GM19328 (cell line): ENCODE measurements at regions not wholly inside any gene's neighbourhood (a gene's known extent, or its start where the extent isn't known, plus 50 kb on each side); places are given as distances from the start of the nearest gene placed in this dataset.
"Not testable (repeated sequence)": the region's sequence is repeated elsewhere in the genome, so short reads cannot be mapped to it uniquely, and the experiment has no call there.

ENCODE experiments used
- ATAC-seq: cut with Tn5 transposase; IDR thresholded peaks from one replicate; pipeline ENCODE4 v1.9.1; 2021; ENCODE audit warnings: mild to moderate bottlenecking, moderate library complexity; ENCODE audit not compliant: unreplicated experiment

- ATAC-seq: peak; percentile 45
Measured at GRCh38 chr5:152527358-152528052, 122.4 kb upstream of the NMUR2 start.

- ATAC-seq: no peak
Measured at GRCh38 chr5:152529440-152529839, 124.4 kb upstream of the NMUR2 start.

- ATAC-seq: no peak
Measured at GRCh38 chr5:152532714-152533113, 127.6 kb upstream of the NMUR2 start.

- no peak for ATAC-seq
Measured at GRCh38 chr5:152534641-152535040, 129.6 kb upstream of the NMUR2 start.

- no peak for ATAC-seq
Measured at GRCh38 chr5:152542741-152543140, 137.7 kb upstream of the NMUR2 start.

- ATAC-seq: no peak
Measured at GRCh38 chr5:152546493-152546892, 141.4 kb upstream of the NMUR2 start.

GRCh38 chr5:152547202-152547601, 142.1 kb upstream of the NMUR2 start:
- no peak for ATAC-seq

- ATAC-seq: no peak
Measured at GRCh38 chr5:152549709-152550108, 144.6 kb upstream of the NMUR2 start.

- no peak for ATAC-seq
Measured at GRCh38 chr5:152551061-152551460, 146.0 kb upstream of the NMUR2 start.

- ATAC-seq: no peak
Measured at GRCh38 chr5:152556784-152557183, 151.7 kb upstream of the NMUR2 start.

GRCh38 chr5:152560512-152561137, 155.5 kb upstream of the NMUR2 start:
- peak; percentile 64 for ATAC-seq

- ATAC-seq: no peak
Measured at GRCh38 chr5:152568016-152568415, 162.9 kb upstream of the NMUR2 start.

- no peak for ATAC-seq
Measured at GRCh38 chr5:152572812-152573211, 167.7 kb upstream of the NMUR2 start.

- no peak for ATAC-seq
Measured at GRCh38 chr5:152584103-152584502, 179.0 kb upstream of the NMUR2 start.

GRCh38 chr5:152592416-152592815, 187.3 kb upstream of the NMUR2 start:
- no peak for ATAC-seq

GRCh38 chr5:152593388-152593787, 188.3 kb upstream of the NMUR2 start:
- no peak for ATAC-seq

GRCh38 chr5:152595405-152595804, 190.3 kb upstream of the NMUR2 start:
- no peak for ATAC-seq

GRCh38 chr5:152599096-152599495, 194.0 kb upstream of the NMUR2 start:
- no peak for ATAC-seq

- ATAC-seq: no peak
Measured at GRCh38 chr5:152601806-152602732, 197.0 kb upstream of the NMUR2 start.

- ATAC-seq: not testable (repeated sequence)
Measured at GRCh38 chr5:152606050-152606449, 201.0 kb upstream of the NMUR2 start.

- no peak for ATAC-seq
Measured at GRCh38 chr5:152606776-152607364, 201.8 kb upstream of the NMUR2 start.
